ENCODE measurements at regions not wholly inside any gene's neighbourhood (a gene's known extent, or its start where the extent isn't known, plus 50 kb on each side); places are given as distances from the start of the nearest gene placed in this dataset.

DNA sequence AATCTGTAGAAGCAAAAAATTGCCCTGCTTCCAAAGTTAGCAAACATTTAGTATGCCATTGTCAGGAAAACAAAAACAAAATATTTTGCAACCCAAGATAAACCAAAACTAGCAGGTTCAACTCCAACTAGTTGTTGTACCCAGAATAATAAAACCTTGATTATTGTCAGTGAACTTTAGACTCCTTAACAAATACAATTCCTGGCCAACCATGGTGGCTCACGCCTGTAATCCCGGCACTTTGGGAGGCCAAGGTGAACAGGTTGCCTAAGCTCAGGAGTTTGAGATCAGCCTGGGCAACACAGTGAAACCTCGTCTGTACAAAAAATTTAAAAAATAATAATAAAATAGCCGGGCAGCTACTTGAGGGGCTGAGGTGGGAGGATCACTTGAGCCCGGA is 53.6 kb upstream of the EPCAM start:
- Histone ChIP-seq H3K9me3 (no peaks in the 10 kb centered on the region), H3K27ac (replicated peaks in 1 of 4) (no peak overlapping the region), H3K27me3 (no peaks in the 10 kb centered on the region), H3K4me1 (peaks cover 10 to 17% (median 14%) of the 10 kb centered on the region in 4 donors), H3K36me3 (no peaks in the 10 kb centered on the region), H3K4me3 (no peak overlapping the region)
- TF ChIP-seq POLR2AphosphoS5 (IDR thresholded peaks at IDR 0.05), result no peak
- 91% methylated on average over 5 of the region's 5 CpGs for WGBS
- intact Hi-C loops (cut with DNase I), result no loop called here
- no peak for DNase-seq (ENCODE audit: extremely low spot score)

- WGBS, result 60% methylated on average over 1 of the region's 2 CpGs
- no peaks in the 10 kb centered on the region for H3K9me3 ChIP-seq
- no peaks in the 10 kb centered on the region for H3K36me3 ChIP-seq
- TF ChIP-seq EP300 (IDR thresholded peaks at IDR 0.05), result no peak
- TF ChIP-seq, protein P1, sequence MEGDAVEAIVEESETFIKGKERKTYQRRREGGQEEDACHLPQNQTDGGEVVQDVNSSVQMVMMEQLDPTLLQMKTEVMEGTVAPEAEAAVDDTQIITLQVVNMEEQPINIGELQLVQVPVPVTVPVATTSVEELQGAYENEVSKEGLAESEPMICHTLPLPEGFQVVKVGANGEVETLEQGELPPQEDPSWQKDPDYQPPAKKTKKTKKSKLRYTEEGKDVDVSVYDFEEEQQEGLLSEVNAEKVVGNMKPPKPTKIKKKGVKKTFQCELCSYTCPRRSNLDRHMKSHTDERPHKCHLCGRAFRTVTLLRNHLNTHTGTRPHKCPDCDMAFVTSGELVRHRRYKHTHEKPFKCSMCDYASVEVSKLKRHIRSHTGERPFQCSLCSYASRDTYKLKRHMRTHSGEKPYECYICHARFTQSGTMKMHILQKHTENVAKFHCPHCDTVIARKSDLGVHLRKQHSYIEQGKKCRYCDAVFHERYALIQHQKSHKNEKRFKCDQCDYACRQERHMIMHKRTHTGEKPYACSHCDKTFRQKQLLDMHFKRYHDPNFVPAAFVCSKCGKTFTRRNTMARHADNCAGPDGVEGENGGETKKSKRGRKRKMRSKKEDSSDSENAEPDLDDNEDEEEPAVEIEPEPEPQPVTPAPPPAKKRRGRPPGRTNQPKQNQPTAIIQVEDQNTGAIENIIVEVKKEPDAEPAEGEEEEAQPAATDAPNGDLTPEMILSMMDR (IDR thresholded peaks at IDR 0.05), result no peak
- TF ChIP-seq POLR2AphosphoS5 (IDR thresholded peaks at IDR 0.05), result no peak
- TF ChIP-seq POLR2A (IDR thresholded peaks at IDR 0.05; ENCODE audit: low read depth), result no peak
- no peak for DNase-seq (ENCODE audit: extremely low spot score)
- H3K4me3 ChIP-seq, result no peak overlapping the region
- peaks cover 19 to 26% (median 22%) of the 10 kb centered on the region in 4 donors for H3K4me1 ChIP-seq
- H3K27me3 ChIP-seq, result no peaks in the 10 kb centered on the region
- no peak overlapping the region for H3K27ac ChIP-seq (replicated peaks in 1 of 4)
- intact Hi-C loops (cut with DNase I), result no loop called here
These were observed 55.4 kb upstream of the EPCAM start for GRCh38 chr2:47313728-47314127.

- no peak for DNase-seq (ENCODE audit: extremely low spot score)
- TF ChIP-seq POLR2A (IDR thresholded peaks at IDR 0.05; ENCODE audit: low read depth), result no peak
- TF ChIP-seq POLR2AphosphoS5 (IDR thresholded peaks at IDR 0.05), result no peak
- TF ChIP-seq, protein P1 (IDR thresholded peaks at IDR 0.05), result no peak
- no peak for TF ChIP-seq EP300 (IDR thresholded peaks at IDR 0.05)
- no peaks in the 10 kb centered on the region for H3K36me3 ChIP-seq
- H3K27ac ChIP-seq (replicated peaks in 1 of 4), result no peak overlapping the region
- H3K4me1 ChIP-seq, result peaks cover 19 to 26% (median 23%) of the 10 kb centered on the region in 4 donors
- intact Hi-C loops (cut with DNase I), result no loop called here
- H3K4me3 ChIP-seq, result no peak overlapping the region
- no peaks in the 10 kb centered on the region for H3K9me3 ChIP-seq
- WGBS, result 82% methylated on average over 6 of the region's 6 CpGs
- no peaks in the 10 kb centered on the region for H3K27me3 ChIP-seq
These were observed 55.9 kb upstream of the EPCAM start for GRCh38 chr2:47313141-47313691.

- no peak for DNase-seq (ENCODE audit: extremely low spot score)
- Histone ChIP-seq H3K27ac (replicated peaks in 1 of 4) (peak overlapping the region in 3 of 4 donors; percentile 3 to 38 (median 10)), H3K4me1 (peaks cover 19 to 31% (median 29%) of the 10 kb centered on the region in 4 donors), H3K27me3 (no peaks in the 10 kb centered on the region), H3K9me3 (no peaks in the 10 kb centered on the region), H3K4me3 (no peak overlapping the region), H3K36me3 (no peaks in the 10 kb centered on the region)
- TF ChIP-seq POLR2AphosphoS5 (IDR thresholded peaks at IDR 0.05) (no peak), POLR2A (IDR thresholded peaks at IDR 0.05; ENCODE audit: low read depth) (no peak), EP300 (IDR thresholded peaks at IDR 0.05) (no peak)
- TF ChIP-seq, protein P1 (IDR thresholded peaks at IDR 0.05), result no peak
- 81% methylated on average over 1 of the region's 1 CpG for WGBS
- intact Hi-C loops (cut with DNase I), result no loop called here
These were observed 56.6 kb upstream of the EPCAM start for GRCh38 chr2:47312491-47312850.

- H3K4me1 ChIP-seq, result peaks cover 19 to 37% (median 33%) of the 10 kb centered on the region in 4 donors
- H3K27ac ChIP-seq (replicated peaks in 1 of 4), result peak overlapping the region; percentile 10 to 75 (median 50)
- intact Hi-C loops (cut with DNase I), result no loop called here
- no peaks in the 10 kb centered on the region for H3K27me3 ChIP-seq
- WGBS, result 95% methylated on average over 7 of the region's 7 CpGs
- H3K36me3 ChIP-seq, result no peaks in the 10 kb centered on the region
- no peak for DNase-seq (ENCODE audit: extremely low spot score)
- TF ChIP-seq POLR2A (IDR thresholded peaks at IDR 0.05; ENCODE audit: low read depth) (no peak), EP300 (IDR thresholded peaks at IDR 0.05) (no peak), POLR2AphosphoS5 (IDR thresholded peaks at IDR 0.05) (no peak)
- TF ChIP-seq, protein P1 (IDR thresholded peaks at IDR 0.05), result no peak
- H3K9me3 ChIP-seq, result no peaks in the 10 kb centered on the region
- no peak overlapping the region for H3K4me3 ChIP-seq
These were observed 57.2 kb upstream of the EPCAM start for GRCh38 chr2:47311764-47312490.

Data from esophagus muscularis mucosa (tissue), 4 donors.